ENCODE measurements at regions not wholly inside any gene's neighbourhood (a gene's known extent, or its start where the extent isn't known, plus 50 kb on each side); places are given as distances from the start of the nearest gene placed in this dataset.

GRCh38 chr5:72598401-72599064 lies 91.3 kb upstream of the ZNF366 start:
- TF ChIP-seq, protein P1, sequence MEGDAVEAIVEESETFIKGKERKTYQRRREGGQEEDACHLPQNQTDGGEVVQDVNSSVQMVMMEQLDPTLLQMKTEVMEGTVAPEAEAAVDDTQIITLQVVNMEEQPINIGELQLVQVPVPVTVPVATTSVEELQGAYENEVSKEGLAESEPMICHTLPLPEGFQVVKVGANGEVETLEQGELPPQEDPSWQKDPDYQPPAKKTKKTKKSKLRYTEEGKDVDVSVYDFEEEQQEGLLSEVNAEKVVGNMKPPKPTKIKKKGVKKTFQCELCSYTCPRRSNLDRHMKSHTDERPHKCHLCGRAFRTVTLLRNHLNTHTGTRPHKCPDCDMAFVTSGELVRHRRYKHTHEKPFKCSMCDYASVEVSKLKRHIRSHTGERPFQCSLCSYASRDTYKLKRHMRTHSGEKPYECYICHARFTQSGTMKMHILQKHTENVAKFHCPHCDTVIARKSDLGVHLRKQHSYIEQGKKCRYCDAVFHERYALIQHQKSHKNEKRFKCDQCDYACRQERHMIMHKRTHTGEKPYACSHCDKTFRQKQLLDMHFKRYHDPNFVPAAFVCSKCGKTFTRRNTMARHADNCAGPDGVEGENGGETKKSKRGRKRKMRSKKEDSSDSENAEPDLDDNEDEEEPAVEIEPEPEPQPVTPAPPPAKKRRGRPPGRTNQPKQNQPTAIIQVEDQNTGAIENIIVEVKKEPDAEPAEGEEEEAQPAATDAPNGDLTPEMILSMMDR (IDR thresholded peaks at IDR 0.05; ENCODE audit: poor library complexity, severe bottlenecking), result no peak
- TF ChIP-seq TAF1 (IDR thresholded peaks at IDR 0.05; ENCODE audit: low read depth) (no peak), POLR2AphosphoS5 (IDR thresholded peaks at IDR 0.05) (no peak), EP300 (conservative IDR thresholded peaks at IDR 0.05; ENCODE audit: poor library complexity, severe bottlenecking) (no peak)
- TF ChIP-seq, protein P2, sequence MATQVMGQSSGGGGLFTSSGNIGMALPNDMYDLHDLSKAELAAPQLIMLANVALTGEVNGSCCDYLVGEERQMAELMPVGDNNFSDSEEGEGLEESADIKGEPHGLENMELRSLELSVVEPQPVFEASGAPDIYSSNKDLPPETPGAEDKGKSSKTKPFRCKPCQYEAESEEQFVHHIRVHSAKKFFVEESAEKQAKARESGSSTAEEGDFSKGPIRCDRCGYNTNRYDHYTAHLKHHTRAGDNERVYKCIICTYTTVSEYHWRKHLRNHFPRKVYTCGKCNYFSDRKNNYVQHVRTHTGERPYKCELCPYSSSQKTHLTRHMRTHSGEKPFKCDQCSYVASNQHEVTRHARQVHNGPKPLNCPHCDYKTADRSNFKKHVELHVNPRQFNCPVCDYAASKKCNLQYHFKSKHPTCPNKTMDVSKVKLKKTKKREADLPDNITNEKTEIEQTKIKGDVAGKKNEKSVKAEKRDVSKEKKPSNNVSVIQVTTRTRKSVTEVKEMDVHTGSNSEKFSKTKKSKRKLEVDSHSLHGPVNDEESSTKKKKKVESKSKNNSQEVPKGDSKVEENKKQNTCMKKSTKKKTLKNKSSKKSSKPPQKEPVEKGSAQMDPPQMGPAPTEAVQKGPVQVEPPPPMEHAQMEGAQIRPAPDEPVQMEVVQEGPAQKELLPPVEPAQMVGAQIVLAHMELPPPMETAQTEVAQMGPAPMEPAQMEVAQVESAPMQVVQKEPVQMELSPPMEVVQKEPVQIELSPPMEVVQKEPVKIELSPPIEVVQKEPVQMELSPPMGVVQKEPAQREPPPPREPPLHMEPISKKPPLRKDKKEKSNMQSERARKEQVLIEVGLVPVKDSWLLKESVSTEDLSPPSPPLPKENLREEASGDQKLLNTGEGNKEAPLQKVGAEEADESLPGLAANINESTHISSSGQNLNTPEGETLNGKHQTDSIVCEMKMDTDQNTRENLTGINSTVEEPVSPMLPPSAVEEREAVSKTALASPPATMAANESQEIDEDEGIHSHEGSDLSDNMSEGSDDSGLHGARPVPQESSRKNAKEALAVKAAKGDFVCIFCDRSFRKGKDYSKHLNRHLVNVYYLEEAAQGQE (IDR thresholded peaks at IDR 0.05; ENCODE audit: borderline replicate concordance), result no peak

All from neural cell (in vitro differentiated cells).